ENCODE measurements at regions not wholly inside any gene's neighbourhood (a gene's known extent, or its start where the extent isn't known, plus 50 kb on each side); places are given as distances from the start of the nearest gene placed in this dataset.

DNA sequence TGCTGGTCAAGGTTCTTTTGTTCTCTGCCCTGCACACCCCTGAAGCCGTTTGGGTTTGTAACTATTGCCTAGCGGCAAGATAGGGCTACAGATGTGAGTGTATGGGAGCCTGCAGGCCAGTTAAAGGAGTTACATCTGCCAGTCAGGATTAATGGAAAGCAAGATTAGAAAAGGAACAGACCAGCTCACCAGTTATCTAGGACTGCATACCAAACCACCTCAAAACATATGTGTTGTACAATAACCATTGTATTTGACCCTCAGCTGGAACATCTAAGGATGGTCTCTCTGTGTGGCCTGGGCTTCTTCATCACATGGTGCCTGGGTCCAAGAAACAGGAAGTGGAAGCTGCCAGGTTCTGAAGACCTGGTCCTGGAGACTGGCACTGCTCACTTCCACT is 52.5 kb upstream of the FBXO28 start:
- Mint-ChIP-seq H3K4me1 (no peaks in the 10 kb centered on the region), H3K4me3 (no peak overlapping the region), H3K27me3 (ENCODE audit: low read depth in 3 of 3) (peaks cover 4 to 7% (median 7%) of the 10 kb centered on the region in 3 donors), H3K36me3 (no peaks in the 10 kb centered on the region), H3K9me3 (peaks cover 0 to 4% (median 0%) of the 10 kb centered on the region in 7 donors), H3K27ac (no peak overlapping the region)
- H2AFZ ChIP-seq (ENCODE audit: insufficient read depth, low read depth, low read length, poor library complexity, severe bottlenecking): no peak overlapping the region
- no peak for DNase-seq
- no peak overlapping the region for H3K4me3 ChIP-seq (replicated peaks in 1 of 3; ENCODE audit: low read depth in 2 of 3, low read length in 3 of 3)
- H3K27me3 ChIP-seq (ENCODE audit: control insufficient read depth in 2 of 2, insufficient read depth in 2 of 2, low read length in 2 of 2): no peaks in the 10 kb centered on the region
- TF ChIP-seq, protein P1, sequence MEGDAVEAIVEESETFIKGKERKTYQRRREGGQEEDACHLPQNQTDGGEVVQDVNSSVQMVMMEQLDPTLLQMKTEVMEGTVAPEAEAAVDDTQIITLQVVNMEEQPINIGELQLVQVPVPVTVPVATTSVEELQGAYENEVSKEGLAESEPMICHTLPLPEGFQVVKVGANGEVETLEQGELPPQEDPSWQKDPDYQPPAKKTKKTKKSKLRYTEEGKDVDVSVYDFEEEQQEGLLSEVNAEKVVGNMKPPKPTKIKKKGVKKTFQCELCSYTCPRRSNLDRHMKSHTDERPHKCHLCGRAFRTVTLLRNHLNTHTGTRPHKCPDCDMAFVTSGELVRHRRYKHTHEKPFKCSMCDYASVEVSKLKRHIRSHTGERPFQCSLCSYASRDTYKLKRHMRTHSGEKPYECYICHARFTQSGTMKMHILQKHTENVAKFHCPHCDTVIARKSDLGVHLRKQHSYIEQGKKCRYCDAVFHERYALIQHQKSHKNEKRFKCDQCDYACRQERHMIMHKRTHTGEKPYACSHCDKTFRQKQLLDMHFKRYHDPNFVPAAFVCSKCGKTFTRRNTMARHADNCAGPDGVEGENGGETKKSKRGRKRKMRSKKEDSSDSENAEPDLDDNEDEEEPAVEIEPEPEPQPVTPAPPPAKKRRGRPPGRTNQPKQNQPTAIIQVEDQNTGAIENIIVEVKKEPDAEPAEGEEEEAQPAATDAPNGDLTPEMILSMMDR (IDR thresholded peaks at IDR 0.05): no peak
- WGBS (ENCODE audit: insufficient coverage): 17% methylated on average over 1 of the region's 2 CpGs
- H3K27ac ChIP-seq (ENCODE audit: low read depth in 1 of 2, low read length in 2 of 2): no peak overlapping the region
- no peak overlapping the region for H3K4me2 ChIP-seq (replicated peaks; ENCODE audit: extremely low read depth, low read length, poor library complexity, severe bottlenecking)
- no peaks in the 10 kb centered on the region for H3K79me2 ChIP-seq (ENCODE audit: insufficient read depth, low read length)
- intact Hi-C loops (cut with micrococcal nuclease): no loop called here
- H4K20me1 ChIP-seq (ENCODE audit: insufficient read depth, low read length): no peaks in the 10 kb centered on the region
- no peaks in the 10 kb centered on the region for H3K4me1 ChIP-seq (ENCODE audit: control insufficient read depth in 1 of 2, insufficient read depth in 2 of 2, low read length in 2 of 2)
- no peak overlapping the region for H3K9ac ChIP-seq (ENCODE audit: insufficient read depth, low read length, poor library complexity, severe bottlenecking)
- H3K9me3 ChIP-seq (replicated peaks in 1 of 2; ENCODE audit: control insufficient read depth in 1 of 2, insufficient read depth in 1 of 2, low read length in 2 of 2): no peaks in the 10 kb centered on the region
- H3K36me3 ChIP-seq (replicated peaks in 1 of 2; ENCODE audit: control insufficient read depth in 1 of 2, insufficient read depth in 2 of 2, low read length in 2 of 2): no peaks in the 10 kb centered on the region

DNA sequence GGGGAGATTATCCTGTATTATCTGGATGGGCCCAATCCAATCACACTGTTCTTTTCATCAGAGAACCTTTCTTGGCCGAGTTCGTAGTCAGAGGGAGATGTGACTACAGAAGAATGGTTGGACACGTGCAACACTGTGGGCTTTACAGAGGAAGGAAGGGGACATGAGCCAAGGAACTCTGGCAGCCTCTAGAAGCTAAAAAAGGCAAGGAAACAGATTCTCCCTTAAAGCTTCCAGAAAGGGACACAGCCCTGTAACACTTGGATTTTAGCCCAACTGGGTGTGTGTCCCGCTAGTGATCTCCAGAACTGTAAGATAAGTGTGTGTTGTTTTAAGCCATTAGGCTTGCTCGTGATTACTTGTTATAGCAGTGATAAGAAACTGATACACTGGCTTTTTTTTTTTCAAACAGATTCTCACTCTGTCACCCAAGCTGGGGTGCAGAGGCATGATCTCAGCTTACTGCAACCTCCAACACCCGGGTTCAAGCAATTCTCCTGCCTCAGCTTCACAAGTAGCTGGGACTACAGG is 53.9 kb upstream of the FBXO28 start:
- no peak overlapping the region for H3K4me3 Mint-ChIP-seq
- Histone ChIP-seq H3K4me1 (ENCODE audit: control insufficient read depth in 1 of 2, insufficient read depth in 2 of 2, low read length in 2 of 2) (no peaks in the 10 kb centered on the region), H3K27ac (ENCODE audit: low read depth in 1 of 2, low read length in 2 of 2) (no peak overlapping the region), H3K79me2 (ENCODE audit: insufficient read depth, low read length) (no peaks in the 10 kb centered on the region), H3K9me3 (replicated peaks in 1 of 2; ENCODE audit: control insufficient read depth in 1 of 2, insufficient read depth in 1 of 2, low read length in 2 of 2) (no peaks in the 10 kb centered on the region), H3K4me3 (replicated peaks in 1 of 3; ENCODE audit: low read depth in 2 of 3, low read length in 3 of 3) (no peak overlapping the region), H3K36me3 (replicated peaks in 1 of 2; ENCODE audit: control insufficient read depth in 1 of 2, insufficient read depth in 2 of 2, low read length in 2 of 2) (no peaks in the 10 kb centered on the region), H2AFZ (ENCODE audit: insufficient read depth, low read depth, low read length, poor library complexity, severe bottlenecking) (no peak overlapping the region), H4K20me1 (ENCODE audit: insufficient read depth, low read length) (no peaks in the 10 kb centered on the region), H3K27me3 (ENCODE audit: control insufficient read depth in 2 of 2, insufficient read depth in 2 of 2, low read length in 2 of 2) (no peaks in the 10 kb centered on the region), H3K4me2 (replicated peaks; ENCODE audit: extremely low read depth, low read length, poor library complexity, severe bottlenecking) (no peak overlapping the region), H3K9ac (ENCODE audit: insufficient read depth, low read length, poor library complexity, severe bottlenecking) (no peak overlapping the region)
- no peaks in the 10 kb centered on the region for H3K4me1 Mint-ChIP-seq
- no peak for DNase-seq
- TF ChIP-seq, protein P1 (IDR thresholded peaks at IDR 0.05): no peak
- WGBS (ENCODE audit: insufficient coverage): 100% methylated on average over 2 of the region's 6 CpGs
- H3K9me3 Mint-ChIP-seq: peaks cover 0 to 7% (median 3%) of the 10 kb centered on the region in 7 donors
- peaks cover 4 to 11% (median 7%) of the 10 kb centered on the region in 3 donors for H3K27me3 Mint-ChIP-seq (ENCODE audit: low read depth in 3 of 3)
- H3K36me3 Mint-ChIP-seq: no peaks in the 10 kb centered on the region
- intact Hi-C loops (cut with micrococcal nuclease): no loop called here
- H3K27ac Mint-ChIP-seq: no peak overlapping the region

Data from CD14-positive monocyte (primary cell).